ENCODE measurements at regions not wholly inside any gene's neighbourhood (a gene's known extent, or its start where the extent isn't known, plus 50 kb on each side); places are given as distances from the start of the nearest gene placed in this dataset.

- DNase-seq (ENCODE audit: low read depth), result no peak
- TF ChIP-seq CTCF (IDR thresholded peaks at IDR 0.05; ENCODE audit: insufficient read depth, low read length, severe bottlenecking), result no peak
- Histone ChIP-seq H3K4me3 (ENCODE audit: low read depth, low read length) (no peak overlapping the region), H3K36me3 (ENCODE audit: control insufficient read depth, insufficient read depth, low read length) (no peaks in the 10 kb centered on the region), H3K27me3 (ENCODE audit: control insufficient read depth, insufficient read depth, low read length) (no peaks in the 10 kb centered on the region)
- no peak for FAIRE-seq
These were observed 1454.1 kb downstream of the UQCRFS1 start for GRCh38 chr19:27758626-27759505.

GRCh38 chr19:27754700-27755099 is 1458.3 kb downstream of the UQCRFS1 start:
- Histone ChIP-seq H3K4me3 (ENCODE audit: low read depth, low read length) (no peak overlapping the region), H3K27me3 (ENCODE audit: control insufficient read depth, insufficient read depth, low read length) (no peaks in the 10 kb centered on the region), H3K36me3 (ENCODE audit: control insufficient read depth, insufficient read depth, low read length) (no peaks in the 10 kb centered on the region)
- no peak for TF ChIP-seq CTCF (IDR thresholded peaks at IDR 0.05; ENCODE audit: insufficient read depth, low read length, severe bottlenecking)
- FAIRE-seq (no peak), DNase-seq (ENCODE audit: low read depth) (no peak)

GRCh38 chr19:27753622-27754021 is 1459.3 kb downstream of the UQCRFS1 start:
- DNase-seq (ENCODE audit: low read depth), result no peak
- FAIRE-seq, result no peak
- Histone ChIP-seq H3K36me3 (ENCODE audit: control insufficient read depth, insufficient read depth, low read length) (no peaks in the 10 kb centered on the region), H3K27me3 (ENCODE audit: control insufficient read depth, insufficient read depth, low read length) (no peaks in the 10 kb centered on the region), H3K4me3 (ENCODE audit: low read depth, low read length) (no peak overlapping the region)
- no peak for TF ChIP-seq CTCF (IDR thresholded peaks at IDR 0.05; ENCODE audit: insufficient read depth, low read length, severe bottlenecking)

GRCh38 chr19:27752530-27753184 is 1460.3 kb downstream of the UQCRFS1 start:
- H3K36me3 ChIP-seq (ENCODE audit: control insufficient read depth, insufficient read depth, low read length), result no peaks in the 10 kb centered on the region
- no peak overlapping the region for H3K4me3 ChIP-seq (ENCODE audit: low read depth, low read length)
- no peak for FAIRE-seq
- no peak for DNase-seq (ENCODE audit: low read depth)
- TF ChIP-seq CTCF (IDR thresholded peaks at IDR 0.05; ENCODE audit: insufficient read depth, low read length, severe bottlenecking), result no peak
- H3K27me3 ChIP-seq (ENCODE audit: control insufficient read depth, insufficient read depth, low read length), result no peaks in the 10 kb centered on the region

DNA sequence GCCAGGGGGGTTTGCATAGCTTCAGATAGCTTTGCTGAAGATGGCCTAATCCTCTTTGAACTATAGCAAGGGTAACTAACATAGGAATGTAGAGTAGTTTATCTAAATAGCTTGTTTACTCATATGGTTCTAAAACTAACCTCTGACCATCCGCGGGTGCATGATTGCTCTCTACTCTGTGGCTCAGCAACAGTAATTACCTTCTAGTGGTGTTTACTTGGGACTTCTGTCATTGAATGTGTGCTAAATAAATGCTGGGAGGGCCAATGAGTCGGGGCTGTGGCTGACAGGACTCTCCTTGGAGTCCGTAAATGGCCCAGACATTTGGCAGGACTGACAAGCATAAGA is 1461.9 kb downstream of the UQCRFS1 start:
- TF ChIP-seq CTCF (IDR thresholded peaks at IDR 0.05; ENCODE audit: insufficient read depth, low read length, severe bottlenecking), result no peak
- FAIRE-seq (no peak), DNase-seq (ENCODE audit: low read depth) (no peak)
- Histone ChIP-seq H3K36me3 (ENCODE audit: control insufficient read depth, insufficient read depth, low read length) (no peaks in the 10 kb centered on the region), H3K27me3 (ENCODE audit: control insufficient read depth, insufficient read depth, low read length) (no peaks in the 10 kb centered on the region), H3K4me3 (ENCODE audit: low read depth, low read length) (no peak overlapping the region)

Measured in bronchial epithelial cell (primary cell).